Liver (tissue), 8 donors: ENCODE measurements at regions not wholly inside any gene's neighbourhood (a gene's known extent, or its start where the extent isn't known, plus 50 kb on each side); places are given as distances from the start of the nearest gene placed in this dataset.

Experiments
- DNase-seq: peaks from one replicate; pipeline ENCODE4 v3.0.0-alpha.2; 2017; ENCODE audit warnings: low spot score
- H3K27ac ChIP-seq, 2 donors: one replicate each; pipeline ENCODE4 v1.7.0; 2013; ENCODE audit warnings: inconsistent platforms in 2 of 2, low read length in 2 of 2, control low read depth in 1 of 2, low read depth in 1 of 2, mild to moderate bottlenecking in 1 of 2
- H3K27me3 ChIP-seq, 4 donors: one replicate each; pipeline versions ENCODE4 v1.6.1 to v1.7.0; 2013; ENCODE audit warnings: low read length in 3 of 4, inconsistent platforms in 1 of 4, mild to moderate bottlenecking in 1 of 4, moderate library complexity in 1 of 4; ENCODE audit not compliant: control insufficient read depth in 4 of 4, insufficient read depth in 4 of 4
- H3K36me3 ChIP-seq, 4 donors: one replicate each; pipeline versions ENCODE4 v1.6.1 to v1.7.0; 2013; ENCODE audit warnings: low read length in 3 of 4, mild to moderate bottlenecking in 3 of 4, low read depth in 1 of 4, moderate library complexity in 1 of 4; ENCODE audit not compliant: control insufficient read depth in 4 of 4, insufficient read depth in 3 of 4
- H3K4me1 ChIP-seq, 4 donors: one replicate each; pipeline versions ENCODE4 v1.6.1 to v1.7.0; 2013; ENCODE audit warnings: low read length in 3 of 4, mild to moderate bottlenecking in 3 of 4, moderate library complexity in 1 of 4; ENCODE audit not compliant: control insufficient read depth in 4 of 4, insufficient read depth in 4 of 4
- H3K4me3 ChIP-seq, 3 donors: one replicate each; pipeline versions ENCODE4 v1.6.1 to v1.7.0; 2013; ENCODE audit warnings: low read length in 3 of 3, control low read depth in 1 of 3, low read depth in 1 of 3, mild to moderate bottlenecking in 1 of 3
- H3K9ac ChIP-seq, 2 donors: one replicate each; pipeline ENCODE4 v1.7.0; 2013; ENCODE audit warnings: low read length in 2 of 2, mild to moderate bottlenecking in 2 of 2, moderate library complexity in 2 of 2, control low read depth in 1 of 2, low read depth in 1 of 2
- H3K9me3 ChIP-seq, 4 donors: one replicate each; pipeline versions ENCODE4 v1.6.1 to v1.7.0; 2013; ENCODE audit warnings: low read length in 3 of 4; ENCODE audit not compliant: control insufficient read depth in 4 of 4
- FOXA1 ChIP-seq: IDR thresholded peaks from 2 replicates; pipeline ENCODE4 v1.6.1; 2016; ENCODE audit warnings: antibody characterized with exemption
- FOXA2 ChIP-seq: IDR thresholded peaks from 2 replicates; pipeline ENCODE4 v1.6.1; 2016; ENCODE audit warnings: antibody characterized with exemption
- GABPA ChIP-seq, 2 donors: IDR thresholded peaks in 1 of 2; conservative IDR thresholded peaks in 1 of 2; 2 replicates each; pipeline ENCODE4 v1.6.1; 2016; ENCODE audit warnings: antibody characterized with exemption in 2 of 2, mild to moderate bottlenecking in 1 of 2, moderate library complexity in 1 of 2
- HNF4A ChIP-seq, 2 donors: conservative IDR thresholded peaks; 2 replicates each; pipeline ENCODE4 v1.6.1; 2016; ENCODE audit warnings: antibody characterized with exemption in 2 of 2, mild to moderate bottlenecking in 2 of 2
- HNF4G ChIP-seq: IDR thresholded peaks from 2 replicates; pipeline ENCODE4 v1.6.1; 2016; ENCODE audit warnings: antibody characterized with exemption
- REST ChIP-seq: IDR thresholded peaks from 2 replicates; pipeline ENCODE4 v1.6.1; 2016; ENCODE audit warnings: antibody characterized with exemption, mild to moderate bottlenecking
- RXRA ChIP-seq, 2 donors: IDR thresholded peaks; 2 replicates each; pipeline ENCODE4 v1.6.1; 2017 to 2018; ENCODE audit warnings: antibody characterized with exemption in 2 of 2, mild to moderate bottlenecking in 1 of 2
- SP1 ChIP-seq: IDR thresholded peaks from 2 replicates; pipeline ENCODE4 v1.6.1; 2018; ENCODE audit warnings: antibody characterized with exemption, mild to moderate bottlenecking
- WGBS: extraction: QIAGEN DNeasy Blood & Tissue Kit; methylation state at CpG from one replicate; pipeline ENCODE4 v1.1.7; 2013; 5-methylcytosine and 5-hydroxymethylcytosine counted together
- TF ChIP-seq, protein P1 (sequence below): IDR thresholded peaks from 2 replicates; pipeline ENCODE4 v1.6.1; 2016; ENCODE audit warnings: antibody characterized with exemption
- TF ChIP-seq, protein P2 (sequence below): IDR thresholded peaks from 2 replicates; pipeline ENCODE4 v1.6.1; 2016; ENCODE audit warnings: antibody characterized with exemption
- TF ChIP-seq, protein P3 (sequence below): fragments of 150-350 bp; IDR thresholded peaks from 2 replicates; pipeline ENCODE4 v1.5.1; 2017; ENCODE audit warnings: improper control_type of control experiment, low read depth, low read length; ENCODE audit not compliant: missing input control
- TF ChIP-seq, protein P4 (sequence below): IDR thresholded peaks from 2 replicates; pipeline ENCODE4 v1.6.1; 2016; ENCODE audit warnings: antibody characterized with exemption
- donor health status: healthy.
- donor health status: healthy.
- donor health status: healthy.
- donor health status: healthy.
- donor health status: healthy.

DNA sequence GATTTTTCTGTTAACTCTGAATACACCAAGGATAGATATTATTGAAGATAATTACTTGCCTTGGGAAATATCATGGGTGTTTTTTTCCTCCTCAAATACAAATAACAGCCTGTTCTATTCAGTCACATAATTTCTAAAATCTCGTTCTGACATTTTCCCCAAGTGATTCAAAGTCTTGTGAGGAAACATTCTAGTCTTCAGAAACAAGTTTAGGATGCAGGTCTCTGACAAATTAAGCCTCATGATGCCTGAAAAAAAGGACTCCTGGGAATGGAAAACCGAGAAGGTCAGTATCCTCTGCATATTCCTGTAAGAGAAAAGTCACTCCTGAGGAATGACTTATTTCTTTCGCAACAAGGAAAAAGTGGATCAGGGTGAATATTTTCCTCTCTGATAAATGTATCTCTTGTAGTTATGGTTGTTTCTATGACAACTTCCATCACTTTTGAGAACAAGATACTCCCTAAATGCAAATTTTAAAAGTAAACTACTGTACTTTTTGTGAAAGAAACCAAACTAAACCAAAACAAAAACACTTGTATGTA, 384.6 kb downstream of the CNTNAP4 start:
- Histone ChIP-seq H3K27me3 (peaks cover 0 to 2% (median 0%) of the 10 kb centered on the region in 4 donors), H3K4me1 (no peaks in the 10 kb centered on the region)
- no peak for TF ChIP-seq GABPA (IDR thresholded peaks at IDR 0.05 in 1 of 2, conservative IDR thresholded peaks at IDR 0.05 in 1 of 2)
- TF ChIP-seq RXRA (IDR thresholded peaks at IDR 0.05), result no peak
- TF ChIP-seq HNF4G, result no peak
- TF ChIP-seq REST, result no peak

GRCh38 chr16:76665571-76666275, 388.5 kb downstream of the CNTNAP4 start:
- no peak for DNase-seq
- 57% methylated on average over 4 of the region's 4 CpGs for WGBS
- H3K27ac ChIP-seq, result no peak overlapping the region

More for the DNA sequence above, 384.6 kb downstream of the CNTNAP4 start:
- Histone ChIP-seq H3K9me3 (no peaks in the 10 kb centered on the region), H3K4me3 (no peak overlapping the region), H3K36me3 (no peaks in the 10 kb centered on the region), H3K27ac (no peak overlapping the region), H3K9ac (no peak overlapping the region)
- 74% methylated on average over 3 of the region's 3 CpGs for WGBS
- no peak for DNase-seq

GRCh38 chr16:76668207-76668725, 391.1 kb downstream of the CNTNAP4 start:
- Histone ChIP-seq H3K27me3 (peaks cover 0 to 2% (median 0%) of the 10 kb centered on the region in 4 donors), H3K4me1 (no peaks in the 10 kb centered on the region), H3K36me3 (no peaks in the 10 kb centered on the region), H3K9ac (no peak overlapping the region), H3K9me3 (no peaks in the 10 kb centered on the region), H3K27ac (no peak overlapping the region), H3K4me3 (no peak overlapping the region)
- DNase-seq, result no peak
- 83% methylated on average over 8 of the region's 8 CpGs for WGBS
- TF ChIP-seq FOXA2 (no peak), GABPA (IDR thresholded peaks at IDR 0.05 in 1 of 2, conservative IDR thresholded peaks at IDR 0.05 in 1 of 2) (no peak), FOXA1 (no peak), HNF4A (conservative IDR thresholded peaks at IDR 0.05) (no peak), REST (no peak)
- TF ChIP-seq, protein P1, sequence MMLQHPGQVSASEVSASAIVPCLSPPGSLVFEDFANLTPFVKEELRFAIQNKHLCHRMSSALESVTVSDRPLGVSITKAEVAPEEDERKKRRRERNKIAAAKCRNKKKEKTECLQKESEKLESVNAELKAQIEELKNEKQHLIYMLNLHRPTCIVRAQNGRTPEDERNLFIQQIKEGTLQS, result no peak
- TF ChIP-seq, protein P2, sequence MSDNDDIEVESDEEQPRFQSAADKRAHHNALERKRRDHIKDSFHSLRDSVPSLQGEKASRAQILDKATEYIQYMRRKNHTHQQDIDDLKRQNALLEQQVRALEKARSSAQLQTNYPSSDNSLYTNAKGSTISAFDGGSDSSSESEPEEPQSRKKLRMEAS, result no peak
- TF ChIP-seq, protein P3, sequence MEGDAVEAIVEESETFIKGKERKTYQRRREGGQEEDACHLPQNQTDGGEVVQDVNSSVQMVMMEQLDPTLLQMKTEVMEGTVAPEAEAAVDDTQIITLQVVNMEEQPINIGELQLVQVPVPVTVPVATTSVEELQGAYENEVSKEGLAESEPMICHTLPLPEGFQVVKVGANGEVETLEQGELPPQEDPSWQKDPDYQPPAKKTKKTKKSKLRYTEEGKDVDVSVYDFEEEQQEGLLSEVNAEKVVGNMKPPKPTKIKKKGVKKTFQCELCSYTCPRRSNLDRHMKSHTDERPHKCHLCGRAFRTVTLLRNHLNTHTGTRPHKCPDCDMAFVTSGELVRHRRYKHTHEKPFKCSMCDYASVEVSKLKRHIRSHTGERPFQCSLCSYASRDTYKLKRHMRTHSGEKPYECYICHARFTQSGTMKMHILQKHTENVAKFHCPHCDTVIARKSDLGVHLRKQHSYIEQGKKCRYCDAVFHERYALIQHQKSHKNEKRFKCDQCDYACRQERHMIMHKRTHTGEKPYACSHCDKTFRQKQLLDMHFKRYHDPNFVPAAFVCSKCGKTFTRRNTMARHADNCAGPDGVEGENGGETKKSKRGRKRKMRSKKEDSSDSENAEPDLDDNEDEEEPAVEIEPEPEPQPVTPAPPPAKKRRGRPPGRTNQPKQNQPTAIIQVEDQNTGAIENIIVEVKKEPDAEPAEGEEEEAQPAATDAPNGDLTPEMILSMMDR, result no peak
- TF ChIP-seq, protein P4, sequence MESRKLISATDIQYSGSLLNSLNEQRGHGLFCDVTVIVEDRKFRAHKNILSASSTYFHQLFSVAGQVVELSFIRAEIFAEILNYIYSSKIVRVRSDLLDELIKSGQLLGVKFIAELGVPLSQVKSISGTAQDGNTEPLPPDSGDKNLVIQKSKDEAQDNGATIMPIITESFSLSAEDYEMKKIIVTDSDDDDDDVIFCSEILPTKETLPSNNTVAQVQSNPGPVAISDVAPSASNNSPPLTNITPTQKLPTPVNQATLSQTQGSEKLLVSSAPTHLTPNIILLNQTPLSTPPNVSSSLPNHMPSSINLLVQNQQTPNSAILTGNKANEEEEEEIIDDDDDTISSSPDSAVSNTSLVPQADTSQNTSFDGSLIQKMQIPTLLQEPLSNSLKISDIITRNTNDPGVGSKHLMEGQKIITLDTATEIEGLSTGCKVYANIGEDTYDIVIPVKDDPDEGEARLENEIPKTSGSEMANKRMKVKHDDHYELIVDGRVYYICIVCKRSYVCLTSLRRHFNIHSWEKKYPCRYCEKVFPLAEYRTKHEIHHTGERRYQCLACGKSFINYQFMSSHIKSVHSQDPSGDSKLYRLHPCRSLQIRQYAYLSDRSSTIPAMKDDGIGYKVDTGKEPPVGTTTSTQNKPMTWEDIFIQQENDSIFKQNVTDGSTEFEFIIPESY, result no peak

More at GRCh38 chr16:76665571-76666275, 388.5 kb downstream of the CNTNAP4 start:
- H3K36me3 ChIP-seq, result no peaks in the 10 kb centered on the region
- H3K4me3 ChIP-seq, result no peak overlapping the region
- no peaks in the 10 kb centered on the region for H3K9me3 ChIP-seq
- no peaks in the 10 kb centered on the region for H3K4me1 ChIP-seq
- H3K9ac ChIP-seq, result no peak overlapping the region
- TF ChIP-seq GABPA (IDR thresholded peaks at IDR 0.05 in 1 of 2, conservative IDR thresholded peaks at IDR 0.05 in 1 of 2) (no peak), HNF4G (no peak), SP1 (no peak)
- TF ChIP-seq, protein P1, result no peak
- peaks cover 0 to 2% (median 0%) of the 10 kb centered on the region in 4 donors for H3K27me3 ChIP-seq
